Right renal pelvis (tissue), 4 donors: ENCODE measurements at regions not wholly inside any gene's neighbourhood (a gene's known extent, or its start where the extent isn't known, plus 50 kb on each side); places are given as distances from the start of the nearest gene placed in this dataset.
"Not testable (repeated sequence)": the region's sequence is repeated elsewhere in the genome, so short reads cannot be mapped to it uniquely, and the experiment has no call there.

Experiments
- DNase-seq, 4 donors: peaks; one replicate each; pipeline ENCODE4 v3.0.0-alpha.2; 2013; ENCODE audit warnings: low read depth in 4 of 4, low spot score in 3 of 4, missing footprints in 1 of 4

GRCh38 chrX:27404366-27404765, 58.8 kb downstream of the PPP4R3C start:
- DNase-seq = no peak

- DNase-seq = no peak
These were observed 64.0 kb downstream of the PPP4R3C start for GRCh38 chrX:27399146-27399456.

- no peak for DNase-seq
These were observed 71.5 kb downstream of the PPP4R3C start for GRCh38 chrX:27391623-27392022.

- DNase-seq = no peak
These were observed 81.7 kb downstream of the PPP4R3C start for GRCh38 chrX:27381419-27381818.

GRCh38 chrX:27380163-27380845, 82.8 kb downstream of the PPP4R3C start:
- no peak for DNase-seq

GRCh38 chrX:27354021-27354420, 109.1 kb downstream of the PPP4R3C start:
- DNase-seq = no peak

GRCh38 chrX:27350476-27350875, 112.7 kb downstream of the PPP4R3C start:
- DNase-seq = no peak

- peak in 2 of 4 donors; percentile 1 to 3 for DNase-seq
These were observed 126.6 kb downstream of the PPP4R3C start for GRCh38 chrX:27336466-27337091.

- DNase-seq = no peak
These were observed 141.5 kb downstream of the PPP4R3C start for GRCh38 chrX:27321632-27322031.

GRCh38 chrX:27309406-27309805, 153.7 kb downstream of the PPP4R3C start:
- no peak for DNase-seq

- DNase-seq = no peak
These were observed 155.6 kb downstream of the PPP4R3C start for GRCh38 chrX:27307546-27307945.

GRCh38 chrX:27292552-27292951, 170.6 kb downstream of the PPP4R3C start:
- DNase-seq = not testable (repeated sequence)

- DNase-seq = no peak
These were observed 186.4 kb downstream of the PPP4R3C start for GRCh38 chrX:27276751-27277150.

- no peak for DNase-seq
These were observed 208.5 kb downstream of the PPP4R3C start for GRCh38 chrX:27254656-27255055.

- DNase-seq = no peak
These were observed 211.8 kb downstream of the PPP4R3C start for GRCh38 chrX:27251369-27251768.

- DNase-seq = no peak
These were observed 220.6 kb downstream of the PPP4R3C start for GRCh38 chrX:27242581-27242980.

GRCh38 chrX:27241981-27242380, 221.2 kb downstream of the PPP4R3C start:
- no peak for DNase-seq

GRCh38 chrX:27240042-27240441, 223.1 kb downstream of the PPP4R3C start:
- DNase-seq = not testable (repeated sequence)

GRCh38 chrX:27236681-27237080, 226.5 kb downstream of the PPP4R3C start:
- no peak for DNase-seq

- DNase-seq = no peak
These were observed 233.4 kb downstream of the PPP4R3C start for GRCh38 chrX:27229721-27230120.

GRCh38 chrX:27222661-27223060, 240.5 kb downstream of the PPP4R3C start:
- no peak for DNase-seq

GRCh38 chrX:27186671-27187070, 276.5 kb downstream of the PPP4R3C start:
- peak in 1 of 4 donors; percentile 1 for DNase-seq

GRCh38 chrX:27163236-27163635, 299.9 kb downstream of the PPP4R3C start:
- no peak for DNase-seq
